ENCODE measurements at regions not wholly inside any gene's neighbourhood (a gene's known extent, or its start where the extent isn't known, plus 50 kb on each side); places are given as distances from the start of the nearest gene placed in this dataset.

DNA sequence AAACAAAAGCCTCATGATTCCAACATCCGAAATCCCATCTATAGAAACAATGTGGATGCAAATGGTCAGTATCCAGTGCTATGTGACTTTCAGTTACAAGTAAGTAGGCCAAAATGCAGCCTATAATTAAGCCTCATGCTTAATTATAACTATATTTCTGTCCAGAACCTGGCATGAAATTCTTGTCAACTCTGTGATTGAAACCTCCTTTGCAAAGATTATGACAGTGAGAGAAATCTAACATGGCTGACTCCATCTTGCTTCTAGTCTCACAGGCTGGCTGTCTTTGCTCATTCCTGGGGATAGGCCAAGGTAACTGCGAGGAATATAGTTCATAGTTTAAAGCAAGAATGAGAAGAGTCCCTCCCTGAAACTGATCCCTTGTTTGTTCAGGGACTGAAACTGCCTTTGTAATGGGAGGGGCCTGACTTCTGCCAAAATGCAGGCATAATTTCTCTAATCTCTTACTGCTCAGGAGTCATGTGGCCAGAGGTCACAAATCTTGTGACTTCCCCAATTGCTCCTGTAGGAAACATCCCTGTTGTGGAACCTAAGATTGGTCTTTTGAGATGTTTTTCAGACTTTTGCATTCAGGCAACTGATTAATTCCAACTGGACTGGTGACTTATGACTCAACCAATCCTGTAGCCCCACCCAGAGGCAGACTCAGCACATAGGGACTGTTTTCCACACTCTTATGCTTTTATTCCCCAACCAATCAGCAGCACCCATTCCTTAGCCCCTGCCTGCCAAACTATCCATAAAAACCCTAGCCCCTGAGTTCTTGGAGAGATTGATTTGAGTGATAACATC lies 84.5 kb upstream of the TLK1 start:
- Histone ChIP-seq H3K27ac (no peak overlapping the region), H3K27me3 (no peaks in the 10 kb centered on the region), H3K9me3 (peaks cover 4% of the 10 kb centered on the region in 2 donors), H3K4me1 (no peaks in the 10 kb centered on the region), H3K4me3 (no peak overlapping the region), H3K36me3 (no peaks in the 10 kb centered on the region)
- intact Hi-C loops (cut with DNase I; ENCODE audit: low total_unique reads) (no loop called here), in situ Hi-C loops (cut with MboI; ENCODE audit: low pct_ligation_motif_present in 1 of 4, low pct_unique_long_range_greater_than_20kb in 1 of 4, low sequenced_read_pairs in 3 of 4) (no loop called here)
- 63 to 86% methylated on average over 1 to 2 of the region's 2 CpGs for WGBS, 2 donors (ENCODE audit: low coverage in 1 of 2)
- no peak for DNase-seq
- TF ChIP-seq POLR2A (IDR thresholded peaks at IDR 0.05) (no peak), EP300 (IDR thresholded peaks at IDR 0.05; ENCODE audit: low read depth) (no peak), POLR2AphosphoS5 (IDR thresholded peaks at IDR 0.05) (no peak)
- TF ChIP-seq, protein P1, sequence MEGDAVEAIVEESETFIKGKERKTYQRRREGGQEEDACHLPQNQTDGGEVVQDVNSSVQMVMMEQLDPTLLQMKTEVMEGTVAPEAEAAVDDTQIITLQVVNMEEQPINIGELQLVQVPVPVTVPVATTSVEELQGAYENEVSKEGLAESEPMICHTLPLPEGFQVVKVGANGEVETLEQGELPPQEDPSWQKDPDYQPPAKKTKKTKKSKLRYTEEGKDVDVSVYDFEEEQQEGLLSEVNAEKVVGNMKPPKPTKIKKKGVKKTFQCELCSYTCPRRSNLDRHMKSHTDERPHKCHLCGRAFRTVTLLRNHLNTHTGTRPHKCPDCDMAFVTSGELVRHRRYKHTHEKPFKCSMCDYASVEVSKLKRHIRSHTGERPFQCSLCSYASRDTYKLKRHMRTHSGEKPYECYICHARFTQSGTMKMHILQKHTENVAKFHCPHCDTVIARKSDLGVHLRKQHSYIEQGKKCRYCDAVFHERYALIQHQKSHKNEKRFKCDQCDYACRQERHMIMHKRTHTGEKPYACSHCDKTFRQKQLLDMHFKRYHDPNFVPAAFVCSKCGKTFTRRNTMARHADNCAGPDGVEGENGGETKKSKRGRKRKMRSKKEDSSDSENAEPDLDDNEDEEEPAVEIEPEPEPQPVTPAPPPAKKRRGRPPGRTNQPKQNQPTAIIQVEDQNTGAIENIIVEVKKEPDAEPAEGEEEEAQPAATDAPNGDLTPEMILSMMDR (IDR thresholded peaks at IDR 0.05) = no peak

DNA sequence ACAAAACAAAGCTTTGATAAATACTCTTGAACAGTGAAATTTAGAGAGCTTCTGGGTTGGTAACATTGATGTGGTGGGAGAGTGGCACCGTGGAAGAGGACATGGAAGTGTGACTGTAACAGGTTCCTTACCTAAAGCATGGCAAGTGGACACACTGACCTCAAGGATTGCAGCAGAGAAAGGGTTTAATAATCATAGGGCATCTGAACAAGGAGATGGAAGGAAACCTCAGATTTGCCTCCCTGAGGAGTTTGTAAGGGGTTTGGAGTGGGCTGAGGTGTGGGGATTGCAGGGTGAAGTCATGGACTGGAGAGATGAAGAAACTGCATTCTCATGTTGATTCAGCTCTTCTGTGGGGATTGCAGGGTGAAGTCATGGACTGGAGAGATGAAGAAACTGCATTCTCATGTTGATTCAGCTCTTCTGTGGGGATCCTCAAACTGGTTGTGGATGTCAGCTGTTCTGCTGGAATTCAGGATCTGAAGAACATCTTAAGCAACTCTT lies 83.8 kb upstream of the TLK1 start:
- no peak for TF ChIP-seq EP300 (IDR thresholded peaks at IDR 0.05; ENCODE audit: low read depth)
- TF ChIP-seq, protein P1 (IDR thresholded peaks at IDR 0.05) = no peak
- TF ChIP-seq POLR2AphosphoS5 (IDR thresholded peaks at IDR 0.05) = no peak
- no peak for TF ChIP-seq POLR2A (IDR thresholded peaks at IDR 0.05)
- no peak for DNase-seq
- Histone ChIP-seq H3K27ac (no peak overlapping the region), H3K4me3 (no peak overlapping the region), H3K9me3 (peaks cover 4% of the 10 kb centered on the region in 2 donors), H3K36me3 (no peaks in the 10 kb centered on the region), H3K4me1 (no peaks in the 10 kb centered on the region), H3K27me3 (no peaks in the 10 kb centered on the region)
- WGBS, 2 donors (ENCODE audit: low coverage in 1 of 2) = 83 to 100% methylated on average over 1 of the region's 1 CpG
- intact Hi-C loops (cut with DNase I; ENCODE audit: low total_unique reads) (no loop called here), in situ Hi-C loops (cut with MboI; ENCODE audit: low pct_ligation_motif_present in 1 of 4, low pct_unique_long_range_greater_than_20kb in 1 of 4, low sequenced_read_pairs in 3 of 4) (no loop called here)

DNA sequence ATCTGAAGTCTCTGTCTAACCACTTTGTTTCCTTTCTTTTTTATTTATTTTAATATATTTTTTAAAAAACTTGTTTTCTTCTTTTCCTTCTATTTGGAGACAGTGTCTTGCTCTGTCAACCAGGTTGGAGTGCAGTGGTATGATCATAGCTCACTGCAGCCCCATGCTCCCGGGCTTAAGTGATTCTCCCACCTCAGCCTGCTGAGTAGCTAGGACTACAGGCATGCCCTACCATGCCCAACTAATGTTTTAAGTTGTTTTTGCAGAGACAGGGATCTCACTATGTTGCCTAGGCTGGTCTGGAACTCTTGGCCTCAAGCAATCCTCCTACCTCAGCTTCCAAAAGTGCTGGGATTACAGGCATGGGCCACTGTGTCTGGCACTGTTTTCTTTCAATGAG lies 81.1 kb upstream of the TLK1 start:
- Histone ChIP-seq H3K4me1 (no peaks in the 10 kb centered on the region), H3K36me3 (no peaks in the 10 kb centered on the region), H3K27me3 (no peaks in the 10 kb centered on the region), H3K9me3 (peaks cover 4% of the 10 kb centered on the region in 2 donors), H3K27ac (no peak overlapping the region), H3K4me3 (no peak overlapping the region)
- in situ Hi-C loops (cut with MboI; ENCODE audit: low pct_ligation_motif_present in 1 of 4, low pct_unique_long_range_greater_than_20kb in 1 of 4, low sequenced_read_pairs in 3 of 4) = no loop called here
- 92% methylated on average over 1 of the region's 1 CpG; no CpG with 5 or more reads in 1 of the 2 donors for WGBS, 2 donors (ENCODE audit: low coverage in 1 of 2)
- intact Hi-C loops (cut with DNase I; ENCODE audit: low total_unique reads) = no loop called here
- DNase-seq = no peak
- TF ChIP-seq POLR2AphosphoS5 (IDR thresholded peaks at IDR 0.05) (no peak), EP300 (IDR thresholded peaks at IDR 0.05; ENCODE audit: low read depth) (no peak), POLR2A (IDR thresholded peaks at IDR 0.05) (no peak)
- TF ChIP-seq, protein P1 (IDR thresholded peaks at IDR 0.05) = no peak

DNA sequence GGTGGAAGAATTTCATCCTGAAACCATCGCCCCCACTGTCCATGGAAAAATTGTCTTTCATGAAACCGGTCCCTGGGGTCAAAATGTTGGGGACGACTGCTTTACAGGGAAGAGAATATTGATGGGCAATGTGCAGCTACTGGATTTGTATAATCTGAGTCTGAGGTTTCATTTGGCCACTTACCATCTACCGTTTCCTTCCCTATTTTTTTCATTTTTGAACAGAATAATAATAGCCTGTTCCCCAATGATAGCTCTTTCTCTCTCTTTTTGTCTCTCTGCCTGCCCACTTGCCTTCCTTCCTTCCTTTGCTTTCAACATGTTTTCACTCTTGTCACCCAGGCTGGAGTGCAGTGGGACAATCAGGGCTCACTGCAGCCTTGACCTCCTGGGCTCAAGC lies 78.3 kb upstream of the TLK1 start:
- no peak overlapping the region for H3K27ac ChIP-seq
- no peaks in the 10 kb centered on the region for H3K9me3 ChIP-seq
- no peaks in the 10 kb centered on the region for H3K4me1 ChIP-seq
- in situ Hi-C loops (cut with MboI; ENCODE audit: low pct_ligation_motif_present in 1 of 4, low pct_unique_long_range_greater_than_20kb in 1 of 4, low sequenced_read_pairs in 3 of 4) (no loop called here), intact Hi-C loops (cut with DNase I; ENCODE audit: low total_unique reads) (no loop called here)
- no peaks in the 10 kb centered on the region for H3K27me3 ChIP-seq
- DNase-seq = no peak
- H3K36me3 ChIP-seq = no peaks in the 10 kb centered on the region
- 84 to 88% methylated on average over 4 of the region's 4 CpGs for WGBS, 2 donors (ENCODE audit: low coverage in 1 of 2)
- TF ChIP-seq POLR2AphosphoS5 (IDR thresholded peaks at IDR 0.05) (no peak), EP300 (IDR thresholded peaks at IDR 0.05; ENCODE audit: low read depth) (no peak), POLR2A (IDR thresholded peaks at IDR 0.05) (no peak)
- TF ChIP-seq, protein P1 (IDR thresholded peaks at IDR 0.05) = no peak
- H3K4me3 ChIP-seq = no peak overlapping the region
